GM19468 (cell line): ENCODE measurements at regions not wholly inside any gene's neighbourhood (a gene's known extent, or its start where the extent isn't known, plus 50 kb on each side); places are given as distances from the start of the nearest gene placed in this dataset.
"Not testable (repeated sequence)": the region's sequence is repeated elsewhere in the genome, so short reads cannot be mapped to it uniquely, and the experiment has no call there.

Source experiments
- ATAC-seq: cut with Tn5 transposase; IDR thresholded peaks from one replicate; pipeline ENCODE4 v1.9.1; 2021; ENCODE audit warnings: mild to moderate bottlenecking, moderate library complexity, moderate number of reproducible peaks; ENCODE audit not compliant: unreplicated experiment; ENCODE audit errors: extremely low read depth

GRCh38 chr4:188370777-188371176, 231.5 kb downstream of the TRIML1 start:
- no peak for ATAC-seq

GRCh38 chr4:188372058-188372457, 232.8 kb downstream of the TRIML1 start:
- no peak for ATAC-seq

- no peak for ATAC-seq
Measured at GRCh38 chr4:188372829-188373228, 233.6 kb downstream of the TRIML1 start.

DNA sequence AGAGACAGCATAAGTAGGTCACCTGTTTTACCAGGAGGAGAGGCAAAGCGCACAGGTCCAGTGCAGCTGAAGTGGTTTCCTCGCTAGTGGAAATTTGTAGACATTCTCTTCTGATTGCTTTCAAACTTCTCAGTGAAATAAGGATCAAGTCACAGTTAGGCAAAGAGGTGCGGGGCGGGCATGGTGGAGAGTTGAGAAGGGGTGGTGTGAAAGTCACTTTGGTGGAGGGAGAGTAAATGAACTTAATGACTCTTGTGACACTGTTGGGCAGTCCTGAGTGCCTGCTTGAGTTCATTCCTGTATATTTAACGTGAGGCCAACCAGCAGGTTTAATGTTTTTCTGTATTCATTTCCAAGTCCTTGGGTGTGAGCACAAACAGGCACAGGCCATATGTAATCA, 235.6 kb downstream of the TRIML1 start:
- ATAC-seq: no peak

DNA sequence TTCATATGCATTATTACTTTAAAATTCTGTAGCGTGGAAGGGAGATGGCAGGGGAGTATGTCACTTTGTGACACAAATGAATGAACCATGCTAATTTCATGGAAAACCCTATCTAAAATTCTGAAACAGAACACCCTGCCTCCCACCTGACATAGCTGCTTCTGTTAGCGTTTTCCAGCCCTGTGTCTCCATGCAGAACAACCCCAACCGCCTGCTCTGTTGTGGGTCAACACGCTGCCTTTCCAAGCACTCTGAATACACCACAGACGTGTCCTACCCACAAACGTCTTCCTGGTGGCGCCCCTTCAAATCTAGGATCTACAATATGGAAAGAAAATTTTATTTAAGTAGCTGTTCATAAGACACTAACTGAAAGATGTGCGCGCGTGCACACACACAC, 238.6 kb downstream of the TRIML1 start:
- no peak for ATAC-seq

- no peak for ATAC-seq
Measured at GRCh38 chr4:188383180-188383579, 243.9 kb downstream of the TRIML1 start.

- no peak for ATAC-seq
Measured at GRCh38 chr4:188387179-188387791, 248.0 kb downstream of the TRIML1 start.

GRCh38 chr4:188391349-188391748, 252.1 kb downstream of the TRIML1 start:
- not testable (repeated sequence) for ATAC-seq

- no peak for ATAC-seq
Measured at GRCh38 chr4:188396037-188396436, 256.8 kb downstream of the TRIML1 start.

GRCh38 chr4:188399834-188400233, 260.6 kb downstream of the TRIML1 start:
- no peak for ATAC-seq

DNA sequence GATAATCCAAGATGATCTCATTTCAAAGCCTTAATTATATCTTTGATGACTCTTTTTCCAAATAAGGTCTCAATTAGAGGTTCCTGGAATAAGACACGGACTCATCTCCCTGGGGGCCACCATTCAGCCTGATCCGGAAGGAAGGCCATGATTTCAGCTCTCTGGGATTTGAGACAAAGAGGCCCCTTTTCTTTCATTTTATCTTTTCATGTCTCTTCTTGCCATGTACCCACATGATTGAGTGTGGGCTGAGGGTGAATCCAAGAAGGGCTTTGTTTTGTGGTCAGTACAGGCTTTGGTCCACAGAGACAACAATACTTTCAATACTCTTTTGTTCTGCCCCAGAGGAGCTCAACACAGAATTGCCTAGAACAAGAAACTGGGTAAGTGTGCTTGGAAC, 261.2 kb downstream of the TRIML1 start:
- ATAC-seq: no peak

DNA sequence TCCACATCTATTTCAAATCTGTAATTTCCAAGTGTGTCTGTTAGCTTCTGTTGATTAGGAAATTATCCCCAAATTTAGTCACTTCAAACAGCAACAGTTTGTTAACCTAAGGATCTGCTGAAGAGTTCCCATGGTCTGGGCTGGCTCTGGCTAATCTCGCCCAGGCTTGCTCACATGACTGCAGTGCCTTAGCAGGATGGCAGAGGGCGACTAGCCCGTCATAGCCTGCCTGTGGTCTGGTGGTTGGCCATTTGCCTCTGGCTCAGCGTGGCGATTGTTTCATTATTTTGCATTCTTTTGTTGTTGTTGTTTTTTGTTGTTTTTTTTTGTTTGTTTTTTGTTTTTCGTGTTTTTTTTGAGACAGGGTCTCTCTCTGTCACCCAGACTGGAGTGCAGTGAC, 264.0 kb downstream of the TRIML1 start:
- ATAC-seq: no peak

DNA sequence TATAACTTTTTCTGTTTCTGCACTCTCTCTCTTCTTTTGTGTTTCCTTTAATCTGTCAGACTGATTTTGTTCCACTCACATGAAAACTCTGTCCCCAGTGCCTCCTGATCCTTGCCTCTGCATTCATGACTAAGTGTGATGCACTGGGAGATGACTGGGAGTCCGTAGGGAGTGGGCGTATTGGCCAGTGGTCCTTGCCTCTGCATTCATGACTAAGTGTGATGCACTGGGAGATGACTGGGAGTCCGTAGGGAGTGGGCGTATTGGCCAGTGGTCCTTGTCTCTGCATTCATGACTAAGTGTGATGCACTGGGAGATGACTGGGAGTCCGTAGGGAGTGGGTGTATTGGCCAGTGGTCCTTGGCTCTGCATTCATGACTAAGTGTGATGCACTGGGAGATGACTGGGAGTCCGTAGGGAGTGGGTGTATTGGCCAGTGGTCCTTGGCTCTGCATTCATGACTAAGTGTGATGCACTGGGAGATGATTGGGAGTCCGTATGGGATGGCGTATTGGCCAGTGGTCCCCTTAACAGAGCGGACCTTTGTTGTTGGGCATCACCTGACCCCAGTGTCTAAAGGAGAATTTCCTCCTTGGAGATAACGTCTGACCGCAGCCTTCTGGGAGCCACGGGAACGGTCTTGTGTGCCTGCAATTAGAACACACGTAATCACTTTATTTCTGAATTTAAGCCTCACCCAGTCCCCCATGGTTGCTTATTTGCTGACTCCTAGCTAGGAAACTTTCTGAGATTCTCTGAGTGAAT, 266.0 kb downstream of the TRIML1 start:
- ATAC-seq: not testable (repeated sequence)

GRCh38 chr4:188408244-188409030, 269.2 kb downstream of the TRIML1 start:
- ATAC-seq: no peak

DNA sequence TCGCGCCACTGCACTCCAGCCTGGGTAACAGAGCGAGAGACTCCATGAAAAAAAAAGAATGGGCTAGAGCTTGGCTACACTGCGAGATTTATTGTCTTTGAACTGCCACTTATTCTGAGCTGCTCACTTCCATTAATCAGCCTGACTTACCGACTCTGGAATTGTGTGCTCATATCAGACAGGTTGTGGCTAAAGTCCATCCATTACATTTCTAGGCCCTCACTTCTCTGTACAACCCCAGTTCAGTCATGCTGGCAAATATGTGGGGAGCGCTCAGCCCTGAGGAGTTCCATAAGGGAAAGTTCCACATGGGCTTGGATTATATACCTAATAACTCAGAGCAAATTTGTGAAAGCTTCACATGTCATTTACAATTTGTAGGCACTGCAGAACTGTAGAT, 270.6 kb downstream of the TRIML1 start:
- ATAC-seq: no peak

DNA sequence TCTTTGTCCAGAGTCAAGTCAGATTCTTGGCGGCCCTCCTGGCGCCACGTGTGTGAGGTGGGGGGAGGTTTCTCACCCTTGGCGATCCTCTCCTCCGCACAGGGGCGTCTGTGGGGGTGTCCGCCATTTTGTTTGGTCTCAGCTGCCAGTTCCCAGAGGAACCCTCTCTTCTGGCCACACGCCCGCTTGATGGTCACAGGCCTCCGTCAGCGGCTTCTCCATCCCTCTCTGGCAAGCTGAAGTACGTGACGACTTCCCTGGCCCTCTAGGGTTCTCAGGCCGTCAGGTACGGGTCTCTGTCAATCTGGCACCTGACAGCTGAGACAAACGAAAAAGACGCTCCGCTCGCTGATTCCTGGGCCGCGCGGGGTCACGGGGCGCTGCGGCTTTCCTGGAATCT, 272.6 kb downstream of the TRIML1 start:
- no peak for ATAC-seq

DNA sequence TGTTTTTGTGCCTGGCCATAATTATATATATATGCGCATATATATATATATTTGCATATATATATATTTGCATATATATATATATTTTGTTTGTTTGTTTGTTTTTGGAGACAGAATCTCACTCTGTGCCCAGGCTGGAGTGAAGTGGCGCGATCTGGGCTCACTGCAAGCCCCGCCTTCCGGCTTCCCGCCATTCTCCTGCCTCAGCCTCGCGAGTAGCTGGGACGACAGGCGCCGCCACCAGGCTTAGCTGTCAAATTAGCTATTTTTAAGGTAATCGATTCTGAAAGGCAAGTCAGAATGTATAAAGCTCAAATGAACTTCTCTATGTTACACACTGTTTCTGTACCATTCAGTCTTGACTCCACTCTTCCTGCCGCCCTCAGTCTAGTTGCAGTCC, 273.3 kb downstream of the TRIML1 start:
- no peak for ATAC-seq

- no peak for ATAC-seq
Measured at GRCh38 chr4:188414441-188414840, 275.2 kb downstream of the TRIML1 start.

DNA sequence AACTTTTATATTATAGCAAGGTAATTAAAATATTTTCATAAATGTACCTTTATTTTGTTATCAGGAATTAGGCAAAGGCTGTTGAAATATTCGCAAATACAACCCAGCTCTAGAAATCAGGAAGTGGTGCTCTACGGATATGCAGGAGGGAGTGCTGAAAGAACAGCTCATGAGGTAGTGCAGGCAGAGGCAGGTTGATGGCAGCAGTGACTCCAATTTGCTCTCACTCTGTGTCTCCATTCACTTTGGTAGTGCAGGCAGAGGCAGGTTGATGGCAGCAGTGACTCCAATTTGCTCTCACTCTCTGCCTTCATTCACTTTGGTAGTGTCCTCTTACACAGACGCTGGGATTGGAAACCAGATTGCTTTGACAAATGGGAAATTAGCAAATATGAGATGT, 277.9 kb downstream of the TRIML1 start:
- ATAC-seq: no peak

- no peak for ATAC-seq
Measured at GRCh38 chr4:188423039-188423438, 283.8 kb downstream of the TRIML1 start.

DNA sequence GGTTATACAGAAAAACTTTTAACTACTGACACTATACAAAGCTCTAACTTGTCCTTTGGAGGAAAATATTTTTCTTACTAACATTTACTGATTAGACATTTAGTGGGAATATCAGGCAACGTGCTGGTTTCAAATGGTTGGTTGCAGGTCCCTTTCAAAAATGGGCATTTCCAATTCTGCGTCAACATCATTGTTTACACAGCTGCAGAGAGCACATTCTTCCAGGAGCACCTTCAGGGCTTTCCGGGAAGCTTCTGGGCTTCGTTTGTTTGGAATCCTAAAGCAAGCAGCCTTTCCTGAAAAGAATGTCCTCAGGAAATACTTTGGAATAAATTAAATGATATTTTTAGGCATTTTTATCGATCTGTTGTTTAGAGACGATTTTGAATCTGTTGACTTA, 289.7 kb downstream of the TRIML1 start:
- no peak for ATAC-seq
